Prostate gland (tissue), 2 donors: ENCODE measurements at regions not wholly inside any gene's neighbourhood (a gene's known extent, or its start where the extent isn't known, plus 50 kb on each side); places are given as distances from the start of the nearest gene placed in this dataset.

ENCODE experiments used
- DNase-seq: peaks from one replicate; pipeline ENCODE4 v3.0.0-alpha.2; 2019; ENCODE audit warnings: low spot score
- H3K27ac ChIP-seq, 2 donors: fragments of 200-600 bp; sonication (generic); 2 replicates each; pipeline ENCODE4 v1.5.1; 2017 to 2019
- H3K27me3 ChIP-seq: fragments of 200-600 bp; sonication (generic); replicated peaks from 2 replicates; pipeline ENCODE4 v1.5.1; 2019; ENCODE audit not compliant: insufficient read depth
- H3K36me3 ChIP-seq, 2 donors: fragments of 200-600 bp; sonication (generic); 1 replicate in 1 of 2; 2 replicates in 1 of 2; pipeline versions ENCODE4 v1.5.1 to v1.8.1; 2017 to 2019
- H3K4me1 ChIP-seq: fragments of 200-600 bp; sonication (generic); replicated peaks from 2 replicates; pipeline ENCODE4 v1.5.1; 2019
- H3K4me3 ChIP-seq, 2 donors: fragments of 200-600 bp; sonication (generic); 2 replicates each; pipeline ENCODE4 v1.5.1; 2017 to 2019
- H3K9me3 ChIP-seq: fragments of 200-600 bp; sonication (generic); 2 replicates; pipeline ENCODE4 v1.5.1; 2017
- POLR2A ChIP-seq: fragments of 450-650 bp; IDR thresholded peaks from one replicate; pipeline ENCODE4 v1.6.1; 2016; ENCODE audit warnings: antibody characterized with exemption, mild to moderate bottlenecking
- POLR2AphosphoS5 ChIP-seq: sonication (generic); formaldehyde crosslinking; IDR thresholded peaks from one replicate; pipeline ENCODE4 v1.6.1; 2017; ENCODE audit warnings: antibody characterized with exemption
- WGBS: methylation state at CpG from one replicate; pipeline ENCODE4 v1.1.5; 2018; 5-methylcytosine and 5-hydroxymethylcytosine counted together
- intact Hi-C: fragments of 100-400 bp; cut with DNase I; formaldehyde crosslinking; loops from one replicate; pipeline ENCODE4 v1.14.2; 2022
- TF ChIP-seq, protein P1 (sequence below), 4 experiments: fragments of 200-600 bp in 2 of 4; fragments of 450-650 bp in 2 of 4; sonication (generic) in 2 of 4; IDR thresholded peaks; 1 replicate in 3 of 4; 2 replicates in 1 of 4; pipeline ENCODE4 v1.5.1; 2016 to 2019; ENCODE audit warnings: antibody characterized with exemption in 4 of 4, mild to moderate bottlenecking in 2 of 4, moderate library complexity in 2 of 4

DNA sequence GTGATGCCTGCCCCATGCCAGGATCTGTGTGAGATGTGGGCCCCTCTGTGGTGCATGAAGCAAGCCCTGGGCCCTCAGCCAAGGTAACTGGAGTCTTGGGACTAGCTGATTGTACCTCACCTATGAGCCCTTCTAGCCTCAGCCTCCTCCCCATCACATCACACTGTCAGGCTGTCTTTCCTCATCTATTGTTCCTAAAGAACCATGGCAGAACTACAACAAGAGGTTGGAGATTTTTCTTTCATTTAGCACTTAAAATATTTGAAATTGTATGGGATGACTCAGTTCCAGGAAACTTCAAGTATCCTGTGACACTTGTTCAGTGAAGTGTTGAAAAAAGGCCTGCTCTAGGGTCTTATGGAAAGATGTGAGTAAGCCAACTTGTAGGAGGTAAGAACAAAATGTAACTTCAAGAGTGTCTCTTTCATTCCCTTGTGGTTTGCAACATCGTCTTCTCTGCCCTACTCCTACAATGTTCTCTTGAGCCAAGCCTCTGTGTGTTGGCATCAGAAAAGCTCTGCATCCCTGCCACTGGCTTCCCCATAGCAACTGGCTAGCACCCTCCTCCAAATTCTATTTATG, 58.7 kb upstream of the TIPARP start:
- 50% methylated on average over 1 of the region's 1 CpG for WGBS

DNA sequence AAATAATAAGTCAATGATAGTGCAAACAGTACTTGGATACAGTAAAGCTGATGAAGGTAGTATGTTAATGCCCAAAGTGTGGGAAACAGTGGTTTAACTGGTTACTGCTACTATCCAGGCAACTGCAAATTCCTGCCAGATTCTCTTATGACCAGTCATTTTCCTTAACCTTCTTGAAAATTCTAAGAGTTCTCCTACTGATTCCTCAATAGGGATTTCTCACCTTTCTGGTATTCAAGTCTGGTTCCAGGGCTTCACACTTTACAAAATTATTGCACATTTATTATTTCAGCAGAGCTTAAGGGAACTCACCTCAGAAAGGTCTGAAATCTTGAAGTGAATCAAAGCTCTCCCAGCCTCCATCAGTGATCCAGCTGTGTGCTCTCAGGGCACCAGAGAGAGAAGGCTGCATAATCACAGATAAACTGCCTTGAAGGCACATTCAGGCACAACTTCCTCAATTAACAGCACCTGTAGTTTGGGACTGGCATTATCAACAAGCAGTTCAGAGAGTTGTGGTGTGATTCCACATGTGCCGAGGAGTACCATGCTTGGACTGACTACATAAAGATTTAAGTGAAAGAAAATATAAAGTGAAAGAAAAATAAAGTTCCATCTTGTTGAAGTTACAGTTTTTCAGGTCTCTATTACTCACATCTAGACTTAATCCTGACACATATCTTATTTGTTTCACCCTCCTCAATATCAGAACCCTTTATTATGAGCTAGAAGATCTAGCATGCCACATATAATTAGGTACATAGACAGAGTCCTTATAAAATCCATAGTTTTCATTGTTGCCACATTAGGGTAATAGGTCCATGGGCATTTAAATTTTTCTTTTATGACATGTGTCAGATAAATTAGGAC, 59.5 kb upstream of the TIPARP start:
- no peaks in the 10 kb centered on the region for H3K4me1 ChIP-seq
- TF ChIP-seq, protein P1, sequence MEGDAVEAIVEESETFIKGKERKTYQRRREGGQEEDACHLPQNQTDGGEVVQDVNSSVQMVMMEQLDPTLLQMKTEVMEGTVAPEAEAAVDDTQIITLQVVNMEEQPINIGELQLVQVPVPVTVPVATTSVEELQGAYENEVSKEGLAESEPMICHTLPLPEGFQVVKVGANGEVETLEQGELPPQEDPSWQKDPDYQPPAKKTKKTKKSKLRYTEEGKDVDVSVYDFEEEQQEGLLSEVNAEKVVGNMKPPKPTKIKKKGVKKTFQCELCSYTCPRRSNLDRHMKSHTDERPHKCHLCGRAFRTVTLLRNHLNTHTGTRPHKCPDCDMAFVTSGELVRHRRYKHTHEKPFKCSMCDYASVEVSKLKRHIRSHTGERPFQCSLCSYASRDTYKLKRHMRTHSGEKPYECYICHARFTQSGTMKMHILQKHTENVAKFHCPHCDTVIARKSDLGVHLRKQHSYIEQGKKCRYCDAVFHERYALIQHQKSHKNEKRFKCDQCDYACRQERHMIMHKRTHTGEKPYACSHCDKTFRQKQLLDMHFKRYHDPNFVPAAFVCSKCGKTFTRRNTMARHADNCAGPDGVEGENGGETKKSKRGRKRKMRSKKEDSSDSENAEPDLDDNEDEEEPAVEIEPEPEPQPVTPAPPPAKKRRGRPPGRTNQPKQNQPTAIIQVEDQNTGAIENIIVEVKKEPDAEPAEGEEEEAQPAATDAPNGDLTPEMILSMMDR (IDR thresholded peaks at IDR 0.05): no peak
- TF ChIP-seq POLR2AphosphoS5 (no peak), POLR2A (no peak)
- H3K36me3 ChIP-seq: no peaks in the 10 kb centered on the region
- H3K27me3 ChIP-seq: no peaks in the 10 kb centered on the region
- H3K27ac ChIP-seq: no peak overlapping the region
- intact Hi-C loops: no loop called here
- no peaks in the 10 kb centered on the region for H3K9me3 ChIP-seq
- DNase-seq: no peak
- 97% methylated on average over 1 of the region's 1 CpG for WGBS
- H3K4me3 ChIP-seq: no peak overlapping the region

More for the DNA sequence above, 58.7 kb upstream of the TIPARP start:
- H3K27ac ChIP-seq: no peak overlapping the region
- H3K4me3 ChIP-seq: no peak overlapping the region
- intact Hi-C loops: no loop called here
- no peaks in the 10 kb centered on the region for H3K9me3 ChIP-seq
- no peak for DNase-seq
- H3K4me1 ChIP-seq: no peaks in the 10 kb centered on the region
- TF ChIP-seq POLR2AphosphoS5 (no peak), POLR2A (no peak)
- TF ChIP-seq, protein P1 (IDR thresholded peaks at IDR 0.05): no peak
- no peaks in the 10 kb centered on the region for H3K27me3 ChIP-seq
- H3K36me3 ChIP-seq: no peaks in the 10 kb centered on the region

DNA sequence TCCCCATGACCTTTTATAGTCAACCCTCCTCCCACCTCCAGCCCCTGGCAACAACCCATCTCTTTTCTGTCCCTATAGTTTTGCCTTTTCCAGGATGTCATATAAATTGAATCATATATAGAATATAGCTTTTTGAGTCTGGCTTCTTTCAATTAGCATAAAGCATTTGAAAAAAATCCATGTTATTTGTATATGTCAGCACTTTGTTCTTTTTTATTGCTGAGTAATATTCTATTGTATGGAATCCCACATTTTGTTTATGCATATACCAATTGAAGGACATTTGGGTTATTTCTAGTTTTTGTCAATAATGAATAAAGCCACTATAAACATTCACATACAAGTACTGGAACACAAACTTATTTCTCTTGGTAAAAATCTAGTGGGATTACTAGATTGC, 58.0 kb upstream of the SSR3 start:
- DNase-seq: no peak
- Histone ChIP-seq H3K9me3 (no peaks in the 10 kb centered on the region), H3K27me3 (no peaks in the 10 kb centered on the region), H3K4me3 (no peak overlapping the region), H3K4me1 (no peaks in the 10 kb centered on the region), H3K27ac (no peak overlapping the region), H3K36me3 (no peaks in the 10 kb centered on the region)
- TF ChIP-seq POLR2A (no peak), POLR2AphosphoS5 (no peak)
- intact Hi-C loops: no loop called here

DNA sequence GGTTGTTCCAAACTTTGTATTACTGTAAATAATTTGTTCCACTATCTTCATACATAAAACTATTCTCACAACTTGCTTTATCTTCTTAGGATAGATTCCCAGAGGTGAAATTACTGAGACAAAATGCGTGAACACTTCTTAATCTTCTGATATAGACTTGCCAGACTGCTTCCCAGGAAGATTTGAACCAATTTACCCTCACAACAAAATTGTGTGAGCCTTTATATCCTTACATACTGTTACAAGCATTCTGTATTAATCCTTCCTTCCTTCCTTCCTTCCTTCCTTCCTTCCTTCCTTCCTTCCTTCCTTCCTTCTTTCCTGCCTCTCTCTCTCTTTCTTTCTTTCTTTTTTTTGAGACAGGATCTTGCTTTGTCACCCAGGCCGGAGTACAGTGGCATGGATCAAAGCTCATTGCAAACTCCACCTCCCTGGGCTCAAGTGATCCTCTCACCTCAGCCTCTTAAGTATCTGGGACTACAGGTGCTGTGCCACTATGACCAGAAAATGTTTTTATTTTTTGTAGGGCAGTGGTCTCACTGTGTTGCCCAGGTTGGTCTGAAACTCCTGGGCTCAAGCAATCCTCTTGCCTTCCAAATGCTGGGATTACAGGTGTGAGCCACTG, 57.1 kb upstream of the SSR3 start:
- H3K27me3 ChIP-seq: no peaks in the 10 kb centered on the region
- no peaks in the 10 kb centered on the region for H3K9me3 ChIP-seq
- WGBS: 93% methylated on average over 2 of the region's 2 CpGs
- TF ChIP-seq POLR2AphosphoS5 (no peak), POLR2A (no peak)
- TF ChIP-seq, protein P1 (IDR thresholded peaks at IDR 0.05): no peak
- intact Hi-C loops: no loop called here
- no peak for DNase-seq
- H3K4me1 ChIP-seq: no peaks in the 10 kb centered on the region
- no peaks in the 10 kb centered on the region for H3K36me3 ChIP-seq
- H3K27ac ChIP-seq: no peak overlapping the region
- no peak overlapping the region for H3K4me3 ChIP-seq

DNA sequence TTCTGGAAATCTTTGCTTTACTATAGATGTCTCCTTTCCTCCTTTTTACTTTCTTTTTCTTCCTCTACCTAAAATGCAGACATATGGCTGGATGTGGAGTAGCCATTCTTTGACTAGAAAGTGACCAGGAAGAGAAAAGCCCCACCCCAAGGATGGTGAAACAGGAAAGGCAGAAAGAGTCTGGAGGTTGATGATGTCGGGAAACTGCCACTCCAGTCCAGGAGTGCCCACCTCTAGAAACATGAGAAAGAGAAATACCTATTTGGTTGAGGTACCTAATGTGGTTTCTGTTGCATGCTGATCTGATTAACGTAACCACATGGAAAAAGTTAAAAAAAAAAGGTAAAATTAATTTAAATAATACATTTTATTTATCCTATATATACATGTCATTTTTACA, 55.2 kb upstream of the SSR3 start:
- 65% methylated on average over 2 of the region's 2 CpGs for WGBS
- no peak overlapping the region for H3K4me3 ChIP-seq
- H3K36me3 ChIP-seq: no peaks in the 10 kb centered on the region
- no peak for DNase-seq
- H3K27ac ChIP-seq: no peak overlapping the region
- no peaks in the 10 kb centered on the region for H3K9me3 ChIP-seq
- no peak for TF ChIP-seq POLR2A
- no peaks in the 10 kb centered on the region for H3K27me3 ChIP-seq
- H3K4me1 ChIP-seq: no peaks in the 10 kb centered on the region
- intact Hi-C loops: no loop called here
